Upper lobe of left lung (tissue), 6 donors: ENCODE measurements at regions not wholly inside any gene's neighbourhood (a gene's known extent, or its start where the extent isn't known, plus 50 kb on each side); places are given as distances from the start of the nearest gene placed in this dataset.

Experiments
- ATAC-seq, 2 donors: fragments of 200-7000 bp; cut with Tn5 transposase; one replicate each; pipeline ENCODE4 v1.9.1; 2022; ENCODE audit warnings: mild to moderate bottlenecking in 2 of 2, moderate library complexity in 2 of 2; ENCODE audit not compliant: low FRiP score in 2 of 2
- DNase-seq, 2 donors: peaks; one replicate each; pipeline ENCODE4 v3.0.0-alpha.2; 2019 to 2020
- H3K27ac ChIP-seq, 4 donors: fragments of 200-600 bp; sonication (generic); one replicate each; pipeline ENCODE4 v1.5.1; 2016 to 2019
- H3K27me3 ChIP-seq, 4 donors: fragments of 200-600 bp; sonication (generic); one replicate each; pipeline ENCODE4 v1.5.1; 2017 to 2019
- H3K36me3 ChIP-seq, 4 donors: fragments of 200-600 bp; sonication (generic); one replicate each; pipeline ENCODE4 v1.5.1; 2016 to 2019
- H3K4me1 ChIP-seq, 4 donors: fragments of 200-600 bp; sonication (generic); one replicate each; pipeline ENCODE4 v1.5.1; 2018 to 2019
- H3K4me3 ChIP-seq, 4 donors: fragments of 200-600 bp; sonication (generic); one replicate each; pipeline ENCODE4 v1.5.1; 2017 to 2019; ENCODE audit warnings: mild to moderate bottlenecking in 2 of 4, moderate library complexity in 1 of 4
- H3K9me3 ChIP-seq, 4 donors: fragments of 200-600 bp; sonication (generic); one replicate each; pipeline ENCODE4 v1.5.1; 2018 to 2019
- CTCF ChIP-seq, 6 experiments: fragments of 450-650 bp in 4 of 6; fragments of 200-600 bp in 2 of 6; sonication (generic) in 2 of 6; IDR thresholded peaks; one replicate each; pipeline ENCODE4 v1.5.1; 2016 to 2019; ENCODE audit warnings: antibody characterized with exemption in 6 of 6
- EP300 ChIP-seq, 4 donors: sonication (generic); formaldehyde crosslinking; IDR thresholded peaks; one replicate each; pipeline ENCODE4 v1.5.1; 2017; ENCODE audit warnings: antibody characterized with exemption in 4 of 4, control low read depth in 2 of 4
- POLR2A ChIP-seq, 4 donors: fragments of 450-650 bp; IDR thresholded peaks; one replicate each; pipeline ENCODE4 v1.5.1; 2016 to 2017; ENCODE audit warnings: antibody characterized with exemption in 4 of 4, mild to moderate bottlenecking in 2 of 4
- POLR2AphosphoS5 ChIP-seq, 2 donors: sonication (generic); formaldehyde crosslinking; IDR thresholded peaks; one replicate each; pipeline ENCODE4 v1.5.1; 2017; ENCODE audit warnings: antibody characterized with exemption in 2 of 2
- WGBS, 2 donors: methylation state at CpG; one replicate each; pipeline ENCODE4 v1.1.5; 2017 to 2018; 5-methylcytosine and 5-hydroxymethylcytosine counted together
- donor health status: DM: no; HTN: no; CAD: no; lungs with moderate emphysema.
- donor health status: DM: no; HTN: yes; CAD: no; lungs with severe emphysema.

- Histone ChIP-seq H3K36me3 (no peaks in the 10 kb centered on the region), H3K4me3 (no peak overlapping the region), H3K4me1 (no peaks in the 10 kb centered on the region), H3K27me3 (no peaks in the 10 kb centered on the region), H3K9me3 (no peaks in the 10 kb centered on the region), H3K27ac (no peak overlapping the region)
- ATAC-seq (no peak), DNase-seq (no peak)
- WGBS, 2 donors: 45 to 56% methylated on average over 1 of the region's 1 CpG
- no peak for TF ChIP-seq CTCF (IDR thresholded peaks at IDR 0.05)
- no peak for TF ChIP-seq POLR2AphosphoS5 (IDR thresholded peaks at IDR 0.05)
- no peak for TF ChIP-seq EP300 (IDR thresholded peaks at IDR 0.05)
- no peak for TF ChIP-seq POLR2A (IDR thresholded peaks at IDR 0.05)
These were observed 67.5 kb upstream of the CCNG1 start for GRCh38 chr5:163369776-163370385.

- Histone ChIP-seq H3K27ac (no peak overlapping the region), H3K4me1 (no peaks in the 10 kb centered on the region), H3K9me3 (no peaks in the 10 kb centered on the region), H3K36me3 (no peaks in the 10 kb centered on the region), H3K27me3 (no peaks in the 10 kb centered on the region), H3K4me3 (no peak overlapping the region)
- TF ChIP-seq EP300 (IDR thresholded peaks at IDR 0.05) (no peak), POLR2A (IDR thresholded peaks at IDR 0.05) (no peak), CTCF (IDR thresholded peaks at IDR 0.05) (no peak)
- DNase-seq (no peak), ATAC-seq (no peak)
- 80 to 86% methylated on average over 2 of the region's 2 CpGs for WGBS, 2 donors
These were observed 63.8 kb upstream of the CCNG1 start for GRCh38 chr5:163373436-163374084.

GRCh38 chr5:163377982-163378381 lies 59.4 kb upstream of the CCNG1 start:
- H3K27me3 ChIP-seq: no peaks in the 10 kb centered on the region
- H3K36me3 ChIP-seq: no peaks in the 10 kb centered on the region
- TF ChIP-seq POLR2AphosphoS5 (IDR thresholded peaks at IDR 0.05) (no peak), POLR2A (IDR thresholded peaks at IDR 0.05) (no peak), EP300 (IDR thresholded peaks at IDR 0.05) (no peak), CTCF (IDR thresholded peaks at IDR 0.05) (no peak)
- H3K9me3 ChIP-seq: no peaks in the 10 kb centered on the region
- DNase-seq (no peak), ATAC-seq (no peak)
- 64 to 80% methylated on average over 6 of the region's 6 CpGs for WGBS, 2 donors
- H3K27ac ChIP-seq: no peak overlapping the region
- H3K4me1 ChIP-seq: no peaks in the 10 kb centered on the region
- H3K4me3 ChIP-seq: no peak overlapping the region

- Histone ChIP-seq H3K27me3 (no peaks in the 10 kb centered on the region), H3K27ac (no peak overlapping the region), H3K36me3 (no peaks in the 10 kb centered on the region), H3K4me1 (no peaks in the 10 kb centered on the region), H3K9me3 (no peaks in the 10 kb centered on the region), H3K4me3 (no peak overlapping the region)
- WGBS, 2 donors: 62 to 66% methylated on average over 7 of the region's 7 CpGs
- TF ChIP-seq POLR2A (IDR thresholded peaks at IDR 0.05) (no peak), POLR2AphosphoS5 (IDR thresholded peaks at IDR 0.05) (no peak), CTCF (IDR thresholded peaks at IDR 0.05) (no peak), EP300 (IDR thresholded peaks at IDR 0.05) (peak in 1 of 4 donors; percentile 21)
- ATAC-seq: peak; percentile 54 to 57
- DNase-seq: peak in 1 of 2 donors; percentile 31
These were observed 57.9 kb upstream of the CCNG1 start for GRCh38 chr5:163379298-163380155.
